Mesodermal cell (in vitro differentiated cells): ENCODE measurements at regions not wholly inside any gene's neighbourhood (a gene's known extent, or its start where the extent isn't known, plus 50 kb on each side); places are given as distances from the start of the nearest gene placed in this dataset.

Source experiments
- H3K27ac ChIP-seq: 2 replicates; pipeline ENCODE4 v1.7.0; 2013; ENCODE audit warnings: mild to moderate bottlenecking, low read depth, low read length, moderate library complexity; ENCODE audit not compliant: severe bottlenecking
- H3K36me3 ChIP-seq: 2 replicates; pipeline ENCODE4 v1.7.1; 2013; ENCODE audit warnings: mild to moderate bottlenecking, low read length, moderate library complexity; ENCODE audit not compliant: control insufficient read depth, insufficient read depth
- H3K4me1 ChIP-seq: one replicate; pipeline ENCODE4 v1.7.1; 2013; ENCODE audit warnings: mild to moderate bottlenecking, low read length; ENCODE audit not compliant: insufficient read depth, control insufficient read depth, poor library complexity, severe bottlenecking
- H3K4me3 ChIP-seq: 2 replicates; pipeline ENCODE4 v1.7.0; 2013; ENCODE audit warnings: low read length, control low read depth, mild to moderate bottlenecking; ENCODE audit not compliant: insufficient read depth, poor library complexity, severe bottlenecking; ENCODE audit errors: extremely low read depth
- H3K9me3 ChIP-seq: 2 replicates; pipeline ENCODE4 v1.7.1; 2013; ENCODE audit warnings: mild to moderate bottlenecking, low read length, moderate library complexity; ENCODE audit not compliant: control insufficient read depth
- WGBS, 2 experiments: methylation state at CpG; one replicate each; pipeline ENCODE4 v1.1.5; 2013; ENCODE audit warnings: missing lambda C conversion rate in 2 of 2; ENCODE audit not compliant: insufficient coverage in 2 of 2; 5-methylcytosine and 5-hydroxymethylcytosine counted together

DNA sequence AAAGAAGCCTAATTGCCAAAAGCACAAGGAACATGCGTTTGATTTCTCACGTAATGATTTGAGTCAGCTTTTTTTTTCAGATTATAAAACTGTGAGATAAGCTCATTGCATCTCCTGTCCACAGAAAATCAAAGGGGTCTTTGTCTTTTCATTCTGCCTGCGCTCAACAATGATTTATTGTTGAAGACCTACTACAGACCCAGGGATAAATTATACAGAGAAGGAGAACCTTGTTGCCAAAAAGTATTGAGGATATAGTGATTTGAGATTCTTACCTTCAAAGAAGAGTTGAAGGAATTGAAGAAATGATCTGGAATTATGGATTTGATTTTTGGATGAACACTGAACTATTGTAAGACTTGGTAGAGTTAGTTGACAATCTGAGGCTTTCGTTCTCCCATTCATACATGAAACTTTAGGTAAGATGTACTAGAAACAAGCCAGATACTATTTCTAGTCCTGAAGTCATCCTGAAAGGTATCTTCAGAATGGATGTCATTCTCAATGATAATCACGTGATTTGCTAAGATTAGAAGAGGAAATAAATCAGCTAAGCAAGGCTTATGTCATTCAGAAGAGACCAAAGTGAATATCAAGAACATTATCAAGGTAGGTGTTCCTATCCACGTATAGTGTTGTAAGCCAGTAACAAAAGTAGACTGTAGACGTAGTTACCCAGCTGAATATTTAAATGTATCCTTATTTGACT lies 71.1 kb upstream of the SCOC start:
- H3K4me3 ChIP-seq, result no peak overlapping the region
- H3K4me1 ChIP-seq, result peaks cover 11% of the 10 kb centered on the region
- H3K27ac ChIP-seq, result no peak overlapping the region
- WGBS, 2 experiments, result 89 to 92% methylated on average over 3 to 5 of the region's 7 CpGs
- no peaks in the 10 kb centered on the region for H3K36me3 ChIP-seq
- no peaks in the 10 kb centered on the region for H3K9me3 ChIP-seq

DNA sequence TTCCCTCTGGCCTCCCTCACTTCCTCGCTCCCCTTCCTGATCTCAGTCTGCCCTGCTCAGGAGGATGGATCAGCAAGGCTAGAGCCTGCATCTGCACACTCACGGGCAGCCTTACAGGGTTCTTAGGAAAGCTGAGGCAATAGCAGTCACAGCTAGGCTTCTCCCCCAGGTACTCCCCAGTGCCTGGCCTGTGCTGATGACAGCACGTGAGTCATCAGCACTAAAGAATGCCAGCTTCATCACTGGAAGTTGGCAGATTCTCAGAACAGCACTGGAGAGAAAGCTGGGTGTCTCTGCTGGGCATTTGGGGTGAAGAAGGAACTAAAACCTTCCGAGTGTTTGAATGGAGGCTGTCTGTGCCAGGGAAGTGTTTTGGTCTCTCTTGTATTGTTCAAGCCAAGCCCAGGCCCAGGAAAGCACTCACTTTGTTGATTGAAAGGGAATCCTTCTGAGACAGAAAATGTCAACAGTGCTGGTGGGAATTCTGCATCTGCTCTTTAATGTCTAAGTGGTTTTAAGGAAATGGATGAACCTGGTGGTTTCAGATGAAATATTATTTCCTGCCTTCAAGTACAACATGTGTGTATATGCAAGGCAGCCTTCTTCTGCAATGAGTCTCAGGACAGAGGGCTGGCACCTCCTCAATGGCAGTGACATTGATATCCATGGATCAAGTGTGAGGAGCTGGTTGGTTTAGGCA lies 73.0 kb upstream of the SCOC start:
- Histone ChIP-seq H3K36me3 (no peaks in the 10 kb centered on the region), H3K27ac (peak overlapping the region; percentile 43), H3K9me3 (no peaks in the 10 kb centered on the region), H3K4me1 (peaks cover 18% of the 10 kb centered on the region), H3K4me3 (no peak overlapping the region)
- WGBS, 2 experiments, result 64 to 73% methylated on average over 2 to 4 of the region's 4 CpGs

DNA sequence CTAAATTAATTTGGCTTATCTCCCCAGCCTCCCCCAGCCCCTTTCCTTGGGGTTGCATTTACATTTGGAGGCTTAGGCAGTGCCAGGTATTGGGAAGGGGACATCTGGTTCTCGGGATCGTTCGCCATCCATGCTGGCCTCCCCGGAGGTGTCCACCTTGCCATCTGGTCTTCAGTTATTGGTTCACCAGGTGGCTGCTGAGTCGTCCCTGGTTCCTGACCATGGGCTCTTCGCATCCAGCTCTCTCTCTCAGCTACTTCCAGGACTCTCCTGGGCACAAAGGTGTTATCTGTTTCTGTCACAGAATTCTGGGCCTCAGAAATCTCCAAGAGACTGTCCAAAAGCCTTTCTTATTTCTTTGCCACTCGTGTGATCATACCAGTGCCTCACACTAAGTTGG lies 75.4 kb upstream of the SCOC start:
- Histone ChIP-seq H3K27ac (no peak overlapping the region), H3K36me3 (no peaks in the 10 kb centered on the region), H3K9me3 (no peaks in the 10 kb centered on the region), H3K4me3 (no peak overlapping the region), H3K4me1 (peaks cover 18% of the 10 kb centered on the region)
- WGBS, 2 experiments, result 94 to 95% methylated on average over 7 of the region's 7 CpGs

DNA sequence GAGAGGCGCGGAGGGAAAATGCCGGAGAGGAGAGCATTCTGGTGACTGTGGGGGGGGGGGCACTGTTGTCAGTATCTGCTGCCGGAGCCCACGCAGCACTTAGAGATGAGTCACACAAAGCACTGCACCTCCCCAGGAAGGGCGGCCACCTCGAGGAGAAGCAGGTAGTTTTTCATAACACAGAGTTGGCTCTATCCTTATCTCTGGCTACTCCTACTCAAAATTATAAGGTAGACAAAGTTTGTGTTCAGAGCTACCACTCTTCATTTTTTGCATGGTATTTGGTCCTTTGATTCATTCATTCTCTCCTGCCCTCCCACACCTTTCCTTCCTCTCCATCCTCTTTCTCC lies 76.2 kb upstream of the SCOC start:
- Histone ChIP-seq H3K27ac (no peak overlapping the region), H3K4me3 (no peak overlapping the region), H3K36me3 (no peaks in the 10 kb centered on the region), H3K9me3 (no peaks in the 10 kb centered on the region), H3K4me1 (peaks cover 18% of the 10 kb centered on the region)
- 20 to 60% methylated on average over 2 to 3 of the region's 7 CpGs for WGBS, 2 experiments

DNA sequence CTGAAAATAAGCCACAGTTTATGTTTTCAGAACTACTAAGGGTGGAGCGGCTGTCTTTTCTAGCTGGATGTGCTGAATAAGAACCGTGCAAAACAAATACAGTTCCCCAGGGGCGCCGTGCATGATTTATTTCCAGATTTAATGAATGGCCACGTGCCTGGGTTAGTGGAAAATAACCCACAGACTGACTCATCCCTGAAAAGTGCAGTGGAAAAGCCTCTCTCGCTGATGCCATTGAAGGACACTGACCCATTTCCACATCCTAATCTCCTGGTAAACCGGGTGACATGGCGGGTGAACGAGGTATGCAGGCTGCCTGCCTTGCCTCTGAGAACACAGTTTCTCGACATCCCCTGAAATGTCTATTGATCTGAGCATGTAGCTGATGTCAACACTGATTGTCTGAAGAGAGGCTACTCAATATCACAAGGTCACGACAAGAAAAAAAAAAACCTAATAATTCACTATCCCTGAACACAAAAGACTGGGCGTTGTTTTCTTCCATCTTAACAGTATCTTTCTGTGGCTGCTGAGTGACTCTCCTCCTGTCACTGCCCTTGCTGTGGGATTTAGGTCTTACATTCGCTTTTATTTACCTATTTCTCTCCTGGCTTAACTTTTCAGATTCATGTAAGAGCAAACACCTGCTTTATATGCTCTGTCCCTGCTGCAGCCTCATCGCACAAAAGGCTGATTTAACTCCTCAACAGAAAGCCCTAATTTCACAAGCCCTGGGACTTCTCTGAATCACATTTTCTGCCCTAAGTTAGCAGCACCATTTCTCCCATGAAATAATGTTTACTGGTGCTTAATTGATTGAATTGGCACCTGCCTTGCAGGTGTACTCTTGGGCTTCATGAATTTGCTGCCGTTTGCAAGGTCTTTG lies 76.9 kb upstream of the SCOC start:
- WGBS, 2 experiments, result 74 to 77% methylated on average over 10 to 12 of the region's 15 CpGs
- Histone ChIP-seq H3K4me3 (no peak overlapping the region), H3K27ac (peak overlapping the region; percentile 62)

GRCh38 chr4:140293979-140294378 lies 79.5 kb upstream of the SCOC start:
- 86 to 100% methylated on average over 1 to 2 of the region's 2 CpGs for WGBS, 2 experiments
- H3K9me3 ChIP-seq, result no peaks in the 10 kb centered on the region
- H3K36me3 ChIP-seq, result no peaks in the 10 kb centered on the region
- H3K4me3 ChIP-seq, result no peak overlapping the region
- H3K27ac ChIP-seq, result no peak overlapping the region
- peaks cover 11% of the 10 kb centered on the region for H3K4me1 ChIP-seq

More for the DNA sequence above, 76.9 kb upstream of the SCOC start:
- Histone ChIP-seq H3K4me1 (peaks cover 18% of the 10 kb centered on the region), H3K9me3 (no peaks in the 10 kb centered on the region), H3K36me3 (no peaks in the 10 kb centered on the region)

GRCh38 chr4:140291259-140291658 lies 82.2 kb upstream of the SCOC start:
- Histone ChIP-seq H3K4me3 (no peak overlapping the region), H3K9me3 (no peaks in the 10 kb centered on the region), H3K36me3 (no peaks in the 10 kb centered on the region), H3K4me1 (no peaks in the 10 kb centered on the region), H3K27ac (no peak overlapping the region)
- 94 to 96% methylated on average over 3 of the region's 4 CpGs for WGBS, 2 experiments

DNA sequence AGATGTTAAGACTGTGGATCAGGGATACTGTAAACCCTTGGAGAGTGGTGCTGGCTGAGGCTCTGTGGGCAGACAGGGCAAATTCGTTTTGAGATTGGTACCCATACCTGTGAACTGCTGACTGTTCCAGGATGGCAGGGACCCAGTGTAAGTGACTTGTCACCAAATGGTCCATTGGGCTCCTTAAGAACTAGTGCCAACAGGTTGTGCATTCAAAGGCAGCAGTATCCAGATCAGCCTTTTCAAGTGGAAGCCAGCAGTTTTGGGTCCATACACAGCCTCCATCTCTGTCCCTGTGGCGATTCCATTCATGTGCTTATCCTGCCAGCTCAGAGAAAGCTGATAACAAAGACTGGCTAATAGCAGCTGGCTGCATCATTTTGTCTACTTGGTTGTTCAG lies 84.0 kb upstream of the SCOC start:
- 63 to 83% methylated on average over 2 of the region's 2 CpGs for WGBS, 2 experiments

DNA sequence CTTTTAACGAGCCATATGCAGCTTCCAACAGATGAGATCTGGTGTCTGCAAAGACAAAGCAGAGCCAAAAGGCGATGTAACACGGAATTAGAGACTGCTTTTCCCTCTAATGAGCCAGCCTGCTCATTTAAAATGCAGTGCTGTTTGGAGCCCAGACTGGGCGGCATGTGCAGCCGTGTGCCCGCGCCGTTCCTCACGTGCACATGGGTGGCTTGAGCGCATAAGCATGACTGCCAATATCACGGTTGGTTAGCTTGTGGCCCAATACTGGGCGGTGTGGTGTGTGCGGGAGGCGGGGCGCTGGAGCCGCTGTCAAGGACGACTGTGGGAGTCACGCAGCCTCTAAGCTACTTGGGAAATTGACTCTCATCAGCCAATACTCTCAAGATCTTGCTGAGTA lies 87.0 kb upstream of the SCOC start:
- WGBS, 2 experiments, result 87 to 96% methylated on average over 10 to 17 of the region's 18 CpGs
- H3K4me3 ChIP-seq, result no peak overlapping the region
- H3K4me1 ChIP-seq, result no peaks in the 10 kb centered on the region
- no peaks in the 10 kb centered on the region for H3K36me3 ChIP-seq
- H3K27ac ChIP-seq, result no peak overlapping the region
- no peaks in the 10 kb centered on the region for H3K9me3 ChIP-seq

More for the DNA sequence above, 84.0 kb upstream of the SCOC start:
- Histone ChIP-seq H3K4me1 (no peaks in the 10 kb centered on the region), H3K27ac (no peak overlapping the region), H3K36me3 (no peaks in the 10 kb centered on the region), H3K9me3 (no peaks in the 10 kb centered on the region), H3K4me3 (no peak overlapping the region)

DNA sequence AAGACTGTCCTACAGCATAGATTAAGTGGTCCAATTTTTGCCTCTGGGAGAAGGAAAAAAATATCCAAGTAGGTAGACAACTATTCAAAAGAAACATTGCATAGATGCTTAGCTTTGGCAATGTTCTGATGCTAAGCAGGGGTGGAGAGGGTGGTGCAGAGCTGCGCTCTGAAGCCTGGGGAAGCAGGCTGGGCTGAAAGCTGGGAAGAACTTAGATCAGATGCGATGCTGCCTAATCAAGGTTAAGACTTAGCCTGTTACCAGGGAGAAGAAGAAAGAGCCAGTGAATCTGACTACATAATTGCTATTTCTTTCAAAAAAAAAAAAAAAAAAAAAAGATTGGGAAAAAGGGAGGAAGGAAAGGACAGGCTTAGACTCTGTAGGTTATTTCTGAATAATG lies 89.0 kb upstream of the SCOC start:
- WGBS, 2 experiments, result 100% methylated on average over 1 of the region's 2 CpGs
- no peaks in the 10 kb centered on the region for H3K4me1 ChIP-seq
- no peak overlapping the region for H3K4me3 ChIP-seq
- no peaks in the 10 kb centered on the region for H3K36me3 ChIP-seq
- H3K9me3 ChIP-seq, result no peaks in the 10 kb centered on the region
- H3K27ac ChIP-seq, result no peak overlapping the region
